Breast epithelium (tissue), 3 donors: ENCODE measurements at regions not wholly inside any gene's neighbourhood (a gene's known extent, or its start where the extent isn't known, plus 50 kb on each side); places are given as distances from the start of the nearest gene placed in this dataset.

Experiments used
- POLR2A ChIP-seq: fragments of 450-650 bp; IDR thresholded peaks from one replicate; pipeline ENCODE4 v1.6.1; 2016; ENCODE audit warnings: antibody characterized with exemption, mild to moderate bottlenecking, moderate library complexity
- POLR2AphosphoS5 ChIP-seq, 3 donors: sonication (generic); formaldehyde crosslinking; IDR thresholded peaks; one replicate each; pipeline ENCODE4 v1.6.1; 2017; ENCODE audit warnings: antibody characterized with exemption in 3 of 3
- TF ChIP-seq, protein P1 (sequence below), 3 donors: fragments of 450-650 bp; IDR thresholded peaks; one replicate each; pipeline ENCODE4 v1.5.1; 2016 to 2017; ENCODE audit warnings: antibody characterized with exemption in 3 of 3, mild to moderate bottlenecking in 3 of 3, moderate library complexity in 3 of 3

- TF ChIP-seq, protein P1, sequence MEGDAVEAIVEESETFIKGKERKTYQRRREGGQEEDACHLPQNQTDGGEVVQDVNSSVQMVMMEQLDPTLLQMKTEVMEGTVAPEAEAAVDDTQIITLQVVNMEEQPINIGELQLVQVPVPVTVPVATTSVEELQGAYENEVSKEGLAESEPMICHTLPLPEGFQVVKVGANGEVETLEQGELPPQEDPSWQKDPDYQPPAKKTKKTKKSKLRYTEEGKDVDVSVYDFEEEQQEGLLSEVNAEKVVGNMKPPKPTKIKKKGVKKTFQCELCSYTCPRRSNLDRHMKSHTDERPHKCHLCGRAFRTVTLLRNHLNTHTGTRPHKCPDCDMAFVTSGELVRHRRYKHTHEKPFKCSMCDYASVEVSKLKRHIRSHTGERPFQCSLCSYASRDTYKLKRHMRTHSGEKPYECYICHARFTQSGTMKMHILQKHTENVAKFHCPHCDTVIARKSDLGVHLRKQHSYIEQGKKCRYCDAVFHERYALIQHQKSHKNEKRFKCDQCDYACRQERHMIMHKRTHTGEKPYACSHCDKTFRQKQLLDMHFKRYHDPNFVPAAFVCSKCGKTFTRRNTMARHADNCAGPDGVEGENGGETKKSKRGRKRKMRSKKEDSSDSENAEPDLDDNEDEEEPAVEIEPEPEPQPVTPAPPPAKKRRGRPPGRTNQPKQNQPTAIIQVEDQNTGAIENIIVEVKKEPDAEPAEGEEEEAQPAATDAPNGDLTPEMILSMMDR (IDR thresholded peaks at IDR 0.05): no peak
- no peak for TF ChIP-seq POLR2A
- TF ChIP-seq POLR2AphosphoS5 (IDR thresholded peaks at IDR 0.05): no peak
Measured at GRCh38 chr6:100084991-100085364, 91.0 kb upstream of the MCHR2 start.
